DOHH2 (cell line): ENCODE measurements at regions not wholly inside any gene's neighbourhood (a gene's known extent, or its start where the extent isn't known, plus 50 kb on each side); places are given as distances from the start of the nearest gene placed in this dataset.

ENCODE experiments used
- H3F3A ChIP-seq: fragments of 200-600 bp; sonication (generic), shearing (Covaris generic); 2 replicates; pipeline ENCODE4 v1.6.0; 2016; ENCODE audit warnings: antibody characterized with exemption, mild to moderate bottlenecking; ENCODE audit not compliant: control insufficient read depth, insufficient read depth
- H3K27ac ChIP-seq: fragments of 200-600 bp; sonication (generic); 2 replicates; pipeline ENCODE4 v1.5.1; 2014; ENCODE audit warnings: low read depth, mild to moderate bottlenecking, low read length, moderate library complexity
- H3K27me3 ChIP-seq: fragments of 200-600 bp; sonication (generic); 2 replicates; pipeline ENCODE4 v1.6.1; 2014; ENCODE audit warnings: mild to moderate bottlenecking, low read length, mixed read lengths; ENCODE audit not compliant: control insufficient read depth
- H3K36me3 ChIP-seq: fragments of 200-600 bp; sonication (generic); 2 replicates; pipeline ENCODE4 v1.6.1; 2014; ENCODE audit warnings: mild to moderate bottlenecking, low read length, moderate library complexity, mixed read lengths; ENCODE audit not compliant: control insufficient read depth
- H3K4me1 ChIP-seq: fragments of 200-600 bp; sonication (generic); 2 replicates; pipeline ENCODE4 v1.6.1; 2014; ENCODE audit warnings: mild to moderate bottlenecking, low read length, mixed read lengths; ENCODE audit not compliant: control insufficient read depth
- H3K4me2 ChIP-seq: fragments of 200-600 bp; sonication (generic); 2 replicates; pipeline ENCODE4 v1.6.0; 2014; ENCODE audit warnings: mild to moderate bottlenecking, low read length, moderate library complexity
- H3K4me3 ChIP-seq: fragments of 200-600 bp; sonication (generic); 2 replicates; pipeline ENCODE4 v1.5.1; 2014; ENCODE audit warnings: mild to moderate bottlenecking, low read length, mixed read lengths
- H3K79me2 ChIP-seq: fragments of 200-600 bp; sonication (generic); 2 replicates; pipeline ENCODE4 v1.6.1; 2014; ENCODE audit warnings: mild to moderate bottlenecking, low read length, mixed read lengths; ENCODE audit not compliant: control insufficient read depth
- H3K9me2 ChIP-seq: fragments of 200-600 bp; sonication (generic); replicated peaks from 2 replicates; pipeline ENCODE4 v1.6.1; 2014; ENCODE audit warnings: mild to moderate bottlenecking, low read length, mixed read lengths; ENCODE audit not compliant: control insufficient read depth
- H3K9me3 ChIP-seq: fragments of 200-600 bp; sonication (generic); 2 replicates; pipeline ENCODE4 v1.6.1; 2014; ENCODE audit warnings: antibody characterized with exemption, low read length, mixed read lengths; ENCODE audit not compliant: control insufficient read depth, insufficient read depth
- H4K20me1 ChIP-seq: fragments of 200-600 bp; sonication (generic); 2 replicates; pipeline ENCODE4 v1.6.0; 2014; ENCODE audit warnings: low read depth, mild to moderate bottlenecking, antibody characterized with exemption, low read length, moderate library complexity; ENCODE audit not compliant: control insufficient read depth, insufficient read depth
- EZH2phosphoT487 ChIP-seq: fragments of 200-600 bp; sonication (generic); IDR thresholded peaks from 2 replicates; pipeline ENCODE4 v1.6.1; 2017; ENCODE audit warnings: borderline replicate concordance, mild to moderate bottlenecking, antibody characterized with exemption, low read length, moderate library complexity, mixed read lengths
- TF ChIP-seq, protein P1 (sequence below): fragments of 200-600 bp; sonication (generic); IDR thresholded peaks from one replicate; pipeline ENCODE4 v1.5.1; 2014; ENCODE audit warnings: antibody characterized with exemption, mild to moderate bottlenecking, low read depth, low read length; ENCODE audit not compliant: poor library complexity, severe bottlenecking

GRCh38 chr15:67010898-67011616 lies 54.3 kb upstream of the SMAD3 start:
- no peak overlapping the region for H3K27ac ChIP-seq
- H3F3A ChIP-seq, result no peaks in the 10 kb centered on the region
- no peak for TF ChIP-seq EZH2phosphoT487
- TF ChIP-seq, protein P1, sequence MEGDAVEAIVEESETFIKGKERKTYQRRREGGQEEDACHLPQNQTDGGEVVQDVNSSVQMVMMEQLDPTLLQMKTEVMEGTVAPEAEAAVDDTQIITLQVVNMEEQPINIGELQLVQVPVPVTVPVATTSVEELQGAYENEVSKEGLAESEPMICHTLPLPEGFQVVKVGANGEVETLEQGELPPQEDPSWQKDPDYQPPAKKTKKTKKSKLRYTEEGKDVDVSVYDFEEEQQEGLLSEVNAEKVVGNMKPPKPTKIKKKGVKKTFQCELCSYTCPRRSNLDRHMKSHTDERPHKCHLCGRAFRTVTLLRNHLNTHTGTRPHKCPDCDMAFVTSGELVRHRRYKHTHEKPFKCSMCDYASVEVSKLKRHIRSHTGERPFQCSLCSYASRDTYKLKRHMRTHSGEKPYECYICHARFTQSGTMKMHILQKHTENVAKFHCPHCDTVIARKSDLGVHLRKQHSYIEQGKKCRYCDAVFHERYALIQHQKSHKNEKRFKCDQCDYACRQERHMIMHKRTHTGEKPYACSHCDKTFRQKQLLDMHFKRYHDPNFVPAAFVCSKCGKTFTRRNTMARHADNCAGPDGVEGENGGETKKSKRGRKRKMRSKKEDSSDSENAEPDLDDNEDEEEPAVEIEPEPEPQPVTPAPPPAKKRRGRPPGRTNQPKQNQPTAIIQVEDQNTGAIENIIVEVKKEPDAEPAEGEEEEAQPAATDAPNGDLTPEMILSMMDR, result no peak
- no peaks in the 10 kb centered on the region for H3K4me1 ChIP-seq
- no peaks in the 10 kb centered on the region for H3K79me2 ChIP-seq
- no peaks in the 10 kb centered on the region for H3K9me3 ChIP-seq
- H3K4me3 ChIP-seq, result no peak overlapping the region
- no peaks in the 10 kb centered on the region for H3K36me3 ChIP-seq
- H3K27me3 ChIP-seq, result no peaks in the 10 kb centered on the region; the same call in 1 of the 2 replicates
- H3K9me2 ChIP-seq, result no peaks in the 10 kb centered on the region
- no peak overlapping the region for H3K4me2 ChIP-seq
- H4K20me1 ChIP-seq, result no peaks in the 10 kb centered on the region

DNA sequence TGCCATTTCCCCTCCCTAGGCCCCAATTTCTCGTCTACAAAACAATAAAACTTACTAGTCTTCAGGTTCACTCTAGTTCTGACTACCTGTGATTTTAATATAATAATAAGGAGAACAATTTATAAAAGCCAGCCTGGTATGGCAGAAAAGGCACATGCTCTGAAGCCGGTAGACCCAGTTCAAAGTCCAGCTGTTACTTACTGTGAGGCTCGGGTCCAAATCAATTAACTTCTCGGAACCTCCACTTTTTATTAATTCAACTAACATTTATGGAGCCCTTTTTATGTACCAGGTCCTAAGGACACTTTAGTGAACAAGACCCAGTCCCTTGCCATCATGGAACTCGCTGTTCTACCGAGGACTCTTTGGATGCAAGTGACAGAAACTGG lies 53.8 kb upstream of the SMAD3 start:
- Histone ChIP-seq H3K4me1 (no peaks in the 10 kb centered on the region), H3K9me3 (no peaks in the 10 kb centered on the region), H3K27me3 (no peaks in the 10 kb centered on the region; the same call in 1 of the 2 replicates), H3K4me3 (no peak overlapping the region), H3K27ac (no peak overlapping the region), H3K79me2 (no peaks in the 10 kb centered on the region), H4K20me1 (no peaks in the 10 kb centered on the region), H3K9me2 (no peaks in the 10 kb centered on the region), H3K36me3 (no peaks in the 10 kb centered on the region), H3F3A (no peaks in the 10 kb centered on the region), H3K4me2 (no peak overlapping the region)
- TF ChIP-seq EZH2phosphoT487, result no peak
- TF ChIP-seq, protein P1, result no peak

GRCh38 chr15:67013696-67014095 lies 51.7 kb upstream of the SMAD3 start:
- H3K79me2 ChIP-seq, result no peaks in the 10 kb centered on the region
- no peak overlapping the region for H3K27ac ChIP-seq
- H3K36me3 ChIP-seq, result no peaks in the 10 kb centered on the region
- TF ChIP-seq, protein P1, result no peak
- no peak for TF ChIP-seq EZH2phosphoT487
- H3K4me1 ChIP-seq, result no peaks in the 10 kb centered on the region
- H3K27me3 ChIP-seq, result no peaks in the 10 kb centered on the region; the same call in 1 of the 2 replicates
- no peak overlapping the region for H3K4me3 ChIP-seq
- no peaks in the 10 kb centered on the region for H3K9me2 ChIP-seq
- H3F3A ChIP-seq, result no peaks in the 10 kb centered on the region
- no peak overlapping the region for H3K4me2 ChIP-seq
- H4K20me1 ChIP-seq, result no peaks in the 10 kb centered on the region
- no peaks in the 10 kb centered on the region for H3K9me3 ChIP-seq
